Pancreas (tissue), 10 donors: ENCODE measurements at regions not wholly inside any gene's neighbourhood (a gene's known extent, or its start where the extent isn't known, plus 50 kb on each side); places are given as distances from the start of the nearest gene placed in this dataset.

Experiments
- ATAC-seq, 4 donors: fragments of 200-7000 bp; cut with Tn5 transposase; one replicate each; pipeline versions ENCODE4 v1.8.0 to v1.9.1; 2020; ENCODE audit warnings: mild to moderate bottlenecking in 4 of 4, moderate library complexity in 4 of 4
- DNase-seq, 6 donors: peaks; one replicate each; pipeline ENCODE4 v3.0.0-alpha.2; 2020
- FAIRE-seq: peaks from 2 replicates; lab custom pipeline; 2012; peaks lifted over from hg19 to GRCh38; lab: Jason Lieb, UNC
- H3K27ac ChIP-seq, 4 donors: fragments of 200-600 bp; sonication (generic); 1 replicate in 3 of 4; 2 replicates in 1 of 4; pipeline versions ENCODE4 v1.5.0 to v1.8.0; 2020
- H3K27me3 ChIP-seq, 4 donors: fragments of 200-600 bp; one replicate each; pipeline ENCODE4 v1.8.0; 2021
- H3K36me3 ChIP-seq, 3 donors: fragments of 200-600 bp; sonication (generic) in 1 of 3; one replicate each; pipeline versions ENCODE4 v1.5.0 to v1.8.0; 2020 to 2021
- H3K4me1 ChIP-seq, 3 donors: fragments of 200-600 bp; one replicate each; pipeline ENCODE4 v1.8.0; 2021
- H3K4me3 ChIP-seq, 4 donors: fragments of 200-600 bp; sonication (generic) in 2 of 4; one replicate each; pipeline versions ENCODE4 v1.5.0 to v1.8.0; 2020 to 2021
- H3K9me3 ChIP-seq, 4 donors: fragments of 200-600 bp; one replicate each; pipeline ENCODE4 v1.8.0; 2021
- WGBS, 2 donors: extraction: QIAGEN DNeasy Blood & Tissue Kit; methylation state at CpG; one replicate each; pipeline ENCODE4 v1.1.7; 2013; 5-methylcytosine and 5-hydroxymethylcytosine counted together
- intact Hi-C, 3 donors: fragments of 100-400 bp; cut with DNase I; formaldehyde crosslinking; loops; one replicate each; pipeline versions ENCODE4 v1.11.1 to v1.14.2; 2022
- TF ChIP-seq, protein P1 (sequence below), 4 donors: fragments of 200-600 bp; sonication (generic) in 3 of 4; IDR thresholded peaks; one replicate each; pipeline versions ENCODE4 v1.5.0 to v1.8.0; 2021; ENCODE audit warnings: antibody characterized with exemption in 4 of 4
- donor health status: healthy with polysubstance abuse.
- donor health status: DM: no; HTN: no; CAD: no; lungs with moderate emphysema.
- donor health status: DM: no; HTN: no; CAD: no.
- donor health status: control.
- donor health status: control.
- donor health status: Bipolar disorder and iron deficiency.
- donor health status: DM: yes; HTN: yes; CAD: no.
- donor health status: DM: no; HTN: no; CAD: no.
- donor health status: DM: no; HTN: no; CAD: no.
- donor health status: DM: yes; HTN: yes; CAD: no.

DNA sequence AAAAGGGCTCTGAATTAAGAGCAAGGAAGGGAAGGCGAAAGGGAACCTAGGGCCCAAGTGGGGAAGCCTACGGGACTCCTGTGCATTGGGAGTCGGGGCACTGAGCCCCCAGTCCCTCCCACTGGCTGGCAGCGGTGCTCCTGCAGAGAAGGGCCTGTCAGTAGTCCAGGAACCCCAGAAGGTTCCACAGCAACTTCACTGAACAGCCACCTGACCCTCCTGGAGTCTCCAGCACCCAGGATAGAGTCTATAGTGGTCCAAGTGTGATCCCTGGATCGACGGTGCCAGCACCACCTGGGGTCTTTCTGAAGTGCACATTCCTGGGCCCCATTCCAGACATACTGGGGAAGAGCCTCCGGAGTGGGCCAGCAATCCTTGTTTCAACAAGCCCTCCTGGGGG lies 100.0 kb upstream of the B3GAT1 start:
- no peaks in the 10 kb centered on the region for H3K9me3 ChIP-seq
- H3K4me3 ChIP-seq = no peak overlapping the region
- H3K27me3 ChIP-seq = no peaks in the 10 kb centered on the region
- intact Hi-C loops = no loop called here
- no peak overlapping the region for H3K27ac ChIP-seq
- H3K4me1 ChIP-seq = no peaks in the 10 kb centered on the region
- H3K36me3 ChIP-seq = no peaks in the 10 kb centered on the region
- no peak for DNase-seq
- no peak for ATAC-seq
- FAIRE-seq = no peak
- TF ChIP-seq, protein P1, sequence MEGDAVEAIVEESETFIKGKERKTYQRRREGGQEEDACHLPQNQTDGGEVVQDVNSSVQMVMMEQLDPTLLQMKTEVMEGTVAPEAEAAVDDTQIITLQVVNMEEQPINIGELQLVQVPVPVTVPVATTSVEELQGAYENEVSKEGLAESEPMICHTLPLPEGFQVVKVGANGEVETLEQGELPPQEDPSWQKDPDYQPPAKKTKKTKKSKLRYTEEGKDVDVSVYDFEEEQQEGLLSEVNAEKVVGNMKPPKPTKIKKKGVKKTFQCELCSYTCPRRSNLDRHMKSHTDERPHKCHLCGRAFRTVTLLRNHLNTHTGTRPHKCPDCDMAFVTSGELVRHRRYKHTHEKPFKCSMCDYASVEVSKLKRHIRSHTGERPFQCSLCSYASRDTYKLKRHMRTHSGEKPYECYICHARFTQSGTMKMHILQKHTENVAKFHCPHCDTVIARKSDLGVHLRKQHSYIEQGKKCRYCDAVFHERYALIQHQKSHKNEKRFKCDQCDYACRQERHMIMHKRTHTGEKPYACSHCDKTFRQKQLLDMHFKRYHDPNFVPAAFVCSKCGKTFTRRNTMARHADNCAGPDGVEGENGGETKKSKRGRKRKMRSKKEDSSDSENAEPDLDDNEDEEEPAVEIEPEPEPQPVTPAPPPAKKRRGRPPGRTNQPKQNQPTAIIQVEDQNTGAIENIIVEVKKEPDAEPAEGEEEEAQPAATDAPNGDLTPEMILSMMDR (IDR thresholded peaks at IDR 0.05) = no peak
- 49 to 64% methylated on average over 7 of the region's 7 CpGs for WGBS, 2 donors

DNA sequence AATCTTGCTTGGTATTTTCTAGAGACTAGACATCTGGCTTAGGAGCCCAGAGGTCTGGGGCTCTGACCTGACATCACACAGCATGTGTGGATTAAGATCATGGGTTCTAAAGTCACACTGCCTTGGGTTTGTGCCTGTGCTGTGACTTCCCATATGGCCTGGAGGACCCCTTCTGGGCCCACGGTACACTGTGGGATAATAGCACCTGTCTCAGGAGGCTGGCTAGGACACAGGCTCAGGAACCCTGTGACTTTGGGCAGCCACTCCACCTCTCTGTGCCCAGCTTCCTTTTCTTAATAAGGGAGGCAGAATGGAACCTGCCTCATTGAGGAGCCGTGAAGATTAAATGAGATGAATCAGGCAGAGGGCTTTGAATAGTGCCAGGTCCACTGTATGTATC lies 99.2 kb upstream of the B3GAT1 start:
- no peaks in the 10 kb centered on the region for H3K27me3 ChIP-seq
- DNase-seq (no peak), ATAC-seq (no peak), FAIRE-seq (no peak)
- WGBS, 2 donors = 49 to 76% methylated on average over 2 of the region's 2 CpGs
- H3K4me3 ChIP-seq = no peak overlapping the region
- H3K9me3 ChIP-seq = no peaks in the 10 kb centered on the region
- H3K27ac ChIP-seq = no peak overlapping the region
- H3K36me3 ChIP-seq = no peaks in the 10 kb centered on the region
- intact Hi-C loops = no loop called here
- H3K4me1 ChIP-seq = no peaks in the 10 kb centered on the region
- TF ChIP-seq, protein P1 (IDR thresholded peaks at IDR 0.05) = no peak

DNA sequence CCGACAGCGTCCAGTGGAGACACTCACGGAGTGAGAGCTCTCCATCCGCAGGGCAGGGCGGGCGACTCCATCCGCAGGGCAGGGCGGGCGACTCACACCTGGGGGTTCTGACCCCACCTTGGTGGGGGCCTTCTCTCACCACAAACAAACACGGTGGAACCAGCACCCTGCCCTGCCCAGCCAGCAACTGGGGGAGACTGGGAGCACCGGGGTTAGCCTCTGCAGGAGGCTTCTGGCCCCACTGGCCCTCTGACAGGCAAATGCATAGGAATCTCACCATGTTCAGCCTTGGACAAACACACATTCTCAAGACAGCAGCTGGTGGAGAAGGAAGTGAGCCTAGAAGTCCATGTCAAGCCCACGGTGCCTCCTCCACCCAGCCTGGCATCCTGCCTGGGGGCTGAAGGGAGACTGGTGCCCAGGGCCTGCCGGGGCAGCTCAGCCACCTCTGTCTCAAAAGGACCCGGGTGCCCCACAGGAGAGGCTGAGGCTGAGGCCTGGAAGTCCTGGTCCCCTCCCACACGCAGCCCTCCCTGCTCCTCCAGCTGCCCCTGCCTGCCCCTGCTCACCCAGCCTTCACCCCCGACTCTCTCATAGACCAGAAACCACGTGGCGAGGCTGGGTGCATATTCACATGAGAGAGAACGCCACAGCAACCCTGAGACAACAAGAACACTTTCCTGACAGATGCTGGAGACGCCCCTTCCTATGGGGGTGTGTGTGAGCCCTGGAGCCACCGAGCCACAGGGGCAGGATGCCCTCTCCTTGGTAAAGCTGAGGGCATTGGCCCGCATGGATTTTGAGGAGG lies 98.4 kb upstream of the B3GAT1 start:
- Histone ChIP-seq H3K27me3 (no peaks in the 10 kb centered on the region), H3K27ac (no peak overlapping the region), H3K36me3 (no peaks in the 10 kb centered on the region), H3K9me3 (no peaks in the 10 kb centered on the region), H3K4me3 (no peak overlapping the region), H3K4me1 (no peaks in the 10 kb centered on the region)
- DNase-seq (no peak), FAIRE-seq (no peak), ATAC-seq (no peak)
- intact Hi-C loops = no loop called here
- TF ChIP-seq, protein P1 (IDR thresholded peaks at IDR 0.05) = no peak
- WGBS, 2 donors = 52 to 62% methylated on average over 22 of the region's 22 CpGs

DNA sequence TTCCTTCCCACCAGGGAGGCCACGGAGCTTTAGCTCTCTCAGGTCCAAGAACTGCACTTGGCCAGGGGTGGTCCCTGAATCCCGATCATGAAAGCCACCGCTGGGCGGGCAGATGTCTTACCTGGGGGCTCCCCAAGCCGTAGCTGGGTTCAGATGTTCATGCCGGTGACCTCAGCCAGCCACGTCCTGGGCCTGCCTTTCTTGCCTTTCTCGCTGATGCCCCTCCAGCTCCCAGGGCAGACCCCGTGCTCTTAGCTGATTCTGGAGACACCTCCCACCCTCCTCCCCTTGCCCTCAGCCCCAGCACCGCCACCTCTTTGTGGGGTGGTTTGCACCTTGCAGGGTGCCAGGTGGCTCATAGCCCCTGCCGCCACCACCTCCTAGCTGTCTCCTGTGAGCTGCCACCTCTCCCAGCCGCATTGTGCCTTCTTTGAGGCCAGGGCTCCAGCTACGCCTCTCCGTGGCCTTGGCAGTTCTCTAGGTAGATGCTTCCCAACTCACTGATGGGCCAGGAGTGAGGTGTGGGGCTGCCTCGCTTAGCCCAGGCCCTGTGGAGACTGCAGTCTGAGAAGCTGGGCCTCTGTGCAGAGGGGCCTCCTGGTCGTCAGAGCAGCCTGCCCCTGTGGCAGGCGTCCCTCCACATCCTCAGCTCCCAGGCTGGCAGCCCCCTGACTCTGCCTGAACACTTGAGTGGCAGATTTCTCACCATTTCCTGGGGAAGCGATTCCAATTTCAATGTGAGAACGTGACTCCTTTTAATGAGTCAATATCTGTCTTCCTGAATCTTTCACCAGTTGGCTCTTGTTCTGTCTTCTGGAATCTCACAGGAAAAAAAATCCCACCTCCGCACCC lies 97.6 kb upstream of the B3GAT1 start:
- no peak for ATAC-seq
- no peak for FAIRE-seq
- TF ChIP-seq, protein P1 (IDR thresholded peaks at IDR 0.05) = no peak
- 57 to 64% methylated on average over 20 of the region's 20 CpGs for WGBS, 2 donors
- Histone ChIP-seq H3K9me3 (no peaks in the 10 kb centered on the region), H3K36me3 (no peaks in the 10 kb centered on the region), H3K4me1 (no peaks in the 10 kb centered on the region), H3K27me3 (no peaks in the 10 kb centered on the region), H3K4me3 (no peak overlapping the region), H3K27ac (no peak overlapping the region)
- intact Hi-C loops = no loop called here
- DNase-seq = no peak
